ENCODE measurements at regions not wholly inside any gene's neighbourhood (a gene's known extent, or its start where the extent isn't known, plus 50 kb on each side); places are given as distances from the start of the nearest gene placed in this dataset.
"Not testable (repeated sequence)": the region's sequence is repeated elsewhere in the genome, so short reads cannot be mapped to it uniquely, and the experiment has no call there.

GRCh38 chr14:101088714-101089113 lies 185.2 kb upstream of the RTL1 start:
- Histone ChIP-seq H2BK15ac (ENCODE audit: low read depth, low read length) (no peak overlapping the region), H3K4me1 (ENCODE audit: control insufficient read depth, insufficient read depth, low read length) (no peaks in the 10 kb centered on the region), H2AFZ (replicated peaks; ENCODE audit: low read length, poor library complexity) (no peak overlapping the region), H3K4ac (ENCODE audit: low read depth, low read length) (no peak overlapping the region), H3K56ac (ENCODE audit: extremely low read depth, insufficient read depth, low read length) (no peak overlapping the region), H3K4me2 (ENCODE audit: low read depth, low read length) (no peak overlapping the region), H3K27me3 (ENCODE audit: control insufficient read depth, insufficient read depth, low read length) (peaks cover 1% of the 10 kb centered on the region; the same call in 1 of the 2 replicates), H3K9me1 (ENCODE audit: insufficient read depth, low read length) (no peaks in the 10 kb centered on the region), H2BK5ac (ENCODE audit: low read depth, low read length, poor library complexity, severe bottlenecking) (no peak overlapping the region), H2AK5ac (ENCODE audit: low read depth, low read length) (no peak overlapping the region), H3K14ac (replicated peaks; ENCODE audit: low read depth, low read length) (no peak overlapping the region), H2AK9ac (replicated peaks; ENCODE audit: low read depth, low read length, poor library complexity) (no peak overlapping the region), H4K20me1 (ENCODE audit: insufficient read depth, low read length) (no peaks in the 10 kb centered on the region), H3K36me3 (ENCODE audit: control insufficient read depth, insufficient read depth, low read length) (no peaks in the 10 kb centered on the region), H3K79me1 (ENCODE audit: low read depth in 1 of 2, low read length in 2 of 2) (no peaks in the 10 kb centered on the region), H3K9me3 (ENCODE audit: control insufficient read depth, insufficient read depth, low read length) (no peaks in the 10 kb centered on the region), H3K18ac (ENCODE audit: low read depth, low read length) (no peak overlapping the region), H2BK20ac (ENCODE audit: low read depth, low read length) (no peak overlapping the region), H3K27ac (ENCODE audit: insufficient read depth, low read length) (no peak overlapping the region), H4K8ac (ENCODE audit: low read depth in 2 of 2, low read length in 2 of 2) (no peak overlapping the region), H2BK120ac (ENCODE audit: low read depth, low read length) (no peak overlapping the region), H3K23ac (ENCODE audit: low read depth, low read length) (no peak overlapping the region), H3K4me3 (ENCODE audit: insufficient read depth, low read depth, low read length) (no peak overlapping the region), H4K5ac (ENCODE audit: low read depth, low read length) (no peak overlapping the region), H4K91ac (ENCODE audit: insufficient read depth, low read depth, low read length) (no peak overlapping the region), H3K9ac (ENCODE audit: low read depth, low read length) (no peak overlapping the region)
- dilution Hi-C loops (cut with HindIII; ENCODE audit: low sequenced_read_pairs, unreplicated experiment) (no loop called here), intact Hi-C loops (cut with micrococcal nuclease) (no loop called here), in situ Hi-C loops (cut with MboI; ENCODE audit: low sequenced_read_pairs) (no loop called here)
- no TSS peak for BruUV-seq (replicated peaks)
- no peak for DNase-seq
- no peak for ATAC-seq (ENCODE audit: low read depth)
- CTCF ChIA-PET = no interaction called here
- POLR2A ChIA-PET (ENCODE audit: unreplicated experiment) = no interaction called here
- 60% methylated on average over 1 of the region's 3 CpGs; no CpG with 5 or more reads in 1 of the 2 experiments for WGBS, 2 experiments (ENCODE audit: extremely low coverage in 2 of 2, insufficient read length in 1 of 2)
- no peak for TF ChIP-seq NFE2L2 (IDR thresholded peaks at IDR 0.05; ENCODE audit: low read depth, low read length)
- TF ChIP-seq MAFK (IDR thresholded peaks at IDR 0.05; ENCODE audit: low read depth, low read length) = no peak
- TF ChIP-seq MAZ (IDR thresholded peaks at IDR 0.05; ENCODE audit: borderline replicate concordance, low read depth, low read length) = no peak
- TF ChIP-seq CEBPB (IDR thresholded peaks at IDR 0.05; ENCODE audit: low read depth, low read length) = no peak
- no peak for TF ChIP-seq SMC3 (IDR thresholded peaks at IDR 0.05; ENCODE audit: low read depth, low read length)
- no peak for TF ChIP-seq USF2 (IDR thresholded peaks at IDR 0.05; ENCODE audit: low read depth, low read length)

GRCh38 chr14:101090478-101090877 lies 187.0 kb upstream of the RTL1 start:
- H4K91ac ChIP-seq (ENCODE audit: insufficient read depth, low read depth, low read length); H3K18ac ChIP-seq (ENCODE audit: low read depth, low read length); BruUV-seq (replicated peaks); H3K14ac ChIP-seq (replicated peaks; ENCODE audit: low read depth, low read length); H3K4me1 ChIP-seq (ENCODE audit: control insufficient read depth, insufficient read depth, low read length); H3K56ac ChIP-seq (ENCODE audit: extremely low read depth, insufficient read depth, low read length); H2AFZ ChIP-seq (replicated peaks; ENCODE audit: low read length, poor library complexity); H3K4me3 ChIP-seq (ENCODE audit: insufficient read depth, low read depth, low read length); H3K4ac ChIP-seq (ENCODE audit: low read depth, low read length); H2AK5ac ChIP-seq (ENCODE audit: low read depth, low read length); intact Hi-C loops (cut with micrococcal nuclease); H3K4me2 ChIP-seq (ENCODE audit: low read depth, low read length); CTCF ChIA-PET; in situ Hi-C loops (cut with MboI; ENCODE audit: low sequenced_read_pairs); ATAC-seq (ENCODE audit: low read depth); H4K5ac ChIP-seq (ENCODE audit: low read depth, low read length); H2BK15ac ChIP-seq (ENCODE audit: low read depth, low read length); H3K9ac ChIP-seq (ENCODE audit: low read depth, low read length); H3K23ac ChIP-seq (ENCODE audit: low read depth, low read length); H2AK9ac ChIP-seq (replicated peaks; ENCODE audit: low read depth, low read length, poor library complexity); H3K27me3 ChIP-seq (ENCODE audit: control insufficient read depth, insufficient read depth, low read length); POLR2A ChIA-PET (ENCODE audit: unreplicated experiment); H3K36me3 ChIP-seq (ENCODE audit: control insufficient read depth, insufficient read depth, low read length); dilution Hi-C loops (cut with HindIII; ENCODE audit: low sequenced_read_pairs, unreplicated experiment); H4K8ac ChIP-seq (ENCODE audit: low read depth in 2 of 2, low read length in 2 of 2); H2BK5ac ChIP-seq (ENCODE audit: low read depth, low read length, poor library complexity, severe bottlenecking); H4K20me1 ChIP-seq (ENCODE audit: insufficient read depth, low read length); H3K9me3 ChIP-seq (ENCODE audit: control insufficient read depth, insufficient read depth, low read length); H2BK20ac ChIP-seq (ENCODE audit: low read depth, low read length); H2BK120ac ChIP-seq (ENCODE audit: low read depth, low read length); H3K9me1 ChIP-seq (ENCODE audit: insufficient read depth, low read length); H3K27ac ChIP-seq (ENCODE audit: insufficient read depth, low read length); DNase-seq; H3K79me1 ChIP-seq (ENCODE audit: low read depth in 1 of 2, low read length in 2 of 2): not testable (repeated sequence)
- WGBS, 2 experiments (ENCODE audit: extremely low coverage in 2 of 2, insufficient read length in 1 of 2) = 90% methylated on average over 2 of the region's 11 CpGs; no CpG with 5 or more reads in 1 of the 2 experiments
